Spleen (tissue), 7 donors: ENCODE measurements at regions not wholly inside any gene's neighbourhood (a gene's known extent, or its start where the extent isn't known, plus 50 kb on each side); places are given as distances from the start of the nearest gene placed in this dataset.

Experiments used
- POLR2A ChIP-seq, 3 donors: fragments of 450-650 bp; IDR thresholded peaks; one replicate each; pipeline ENCODE4 v1.5.1; 2017; ENCODE audit warnings: antibody characterized with exemption in 3 of 3, mild to moderate bottlenecking in 1 of 3
- TF ChIP-seq, protein P1 (sequence below), 11 experiments: fragments of 200-600 bp in 7 of 11; fragments of 450-650 bp in 4 of 11; sonication (generic) in 4 of 11; IDR thresholded peaks in 8 of 11; conservative IDR thresholded peaks in 3 of 11; 1 replicate in 7 of 11; 2 replicates in 4 of 11; pipeline versions ENCODE4 v1.4.0 to v1.8.0; 2016 to 2021; ENCODE audit warnings: antibody characterized with exemption in 11 of 11, inconsistent platforms in 4 of 11, mild to moderate bottlenecking in 1 of 11
- donor health status: DM: no; HTN: no; CAD: no; lungs with moderate emphysema.
- donor health status: DM: no; HTN: no; CAD: no.
- donor health status: DM: no; HTN: no; CAD: no.

DNA sequence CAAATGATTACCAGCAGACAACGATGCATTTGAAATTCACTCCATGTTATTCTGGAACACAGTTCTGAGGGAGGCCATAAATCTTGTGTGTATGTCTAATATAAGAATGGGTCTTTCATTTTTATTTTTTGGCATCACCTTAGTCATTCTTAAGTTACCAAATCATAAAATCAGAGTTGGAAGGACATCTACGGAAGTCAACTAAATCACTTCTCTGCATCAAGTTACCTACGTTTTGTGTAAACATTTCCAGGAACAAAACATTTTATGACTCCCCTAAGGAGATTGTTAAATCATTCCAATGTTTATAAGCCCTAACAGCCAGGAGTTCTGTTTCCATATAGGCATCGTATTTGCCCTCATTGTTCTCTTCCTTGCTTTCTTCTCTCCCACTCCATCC, 378.2 kb downstream of the FAM170A start:
- TF ChIP-seq, protein P1, sequence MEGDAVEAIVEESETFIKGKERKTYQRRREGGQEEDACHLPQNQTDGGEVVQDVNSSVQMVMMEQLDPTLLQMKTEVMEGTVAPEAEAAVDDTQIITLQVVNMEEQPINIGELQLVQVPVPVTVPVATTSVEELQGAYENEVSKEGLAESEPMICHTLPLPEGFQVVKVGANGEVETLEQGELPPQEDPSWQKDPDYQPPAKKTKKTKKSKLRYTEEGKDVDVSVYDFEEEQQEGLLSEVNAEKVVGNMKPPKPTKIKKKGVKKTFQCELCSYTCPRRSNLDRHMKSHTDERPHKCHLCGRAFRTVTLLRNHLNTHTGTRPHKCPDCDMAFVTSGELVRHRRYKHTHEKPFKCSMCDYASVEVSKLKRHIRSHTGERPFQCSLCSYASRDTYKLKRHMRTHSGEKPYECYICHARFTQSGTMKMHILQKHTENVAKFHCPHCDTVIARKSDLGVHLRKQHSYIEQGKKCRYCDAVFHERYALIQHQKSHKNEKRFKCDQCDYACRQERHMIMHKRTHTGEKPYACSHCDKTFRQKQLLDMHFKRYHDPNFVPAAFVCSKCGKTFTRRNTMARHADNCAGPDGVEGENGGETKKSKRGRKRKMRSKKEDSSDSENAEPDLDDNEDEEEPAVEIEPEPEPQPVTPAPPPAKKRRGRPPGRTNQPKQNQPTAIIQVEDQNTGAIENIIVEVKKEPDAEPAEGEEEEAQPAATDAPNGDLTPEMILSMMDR (IDR thresholded peaks at IDR 0.05 in 8 of 11, conservative IDR thresholded peaks at IDR 0.05 in 3 of 11) = no peak
- TF ChIP-seq POLR2A (IDR thresholded peaks at IDR 0.05) = no peak
